NAMALWA (cell line): ENCODE measurements at regions not wholly inside any gene's neighbourhood (a gene's known extent, or its start where the extent isn't known, plus 50 kb on each side); places are given as distances from the start of the nearest gene placed in this dataset.

Experiments
- DNase-seq: peaks from one replicate; pipeline ENCODE4 v3.0.0-alpha.2; 2015; ENCODE audit warnings: low spot score

- no peak for DNase-seq
Observed at GRCh38 chr10:125513429-125514182, 169.4 kb downstream of the TEX36 start.

- DNase-seq: no peak
Observed at GRCh38 chr10:125510998-125511397, 172.0 kb downstream of the TEX36 start.

- no peak for DNase-seq
Observed at GRCh38 chr10:125505648-125506047, 177.3 kb downstream of the TEX36 start.

GRCh38 chr10:125502276-125502675, 180.7 kb downstream of the TEX36 start:
- DNase-seq: no peak

GRCh38 chr10:125495386-125495785, 187.6 kb downstream of the TEX36 start:
- no peak for DNase-seq

- no peak for DNase-seq
Observed at GRCh38 chr10:125494651-125495239, 188.2 kb downstream of the TEX36 start.

GRCh38 chr10:125491381-125491780, 191.6 kb downstream of the TEX36 start:
- DNase-seq: no peak

GRCh38 chr10:125489731-125490130, 193.2 kb downstream of the TEX36 start:
- DNase-seq: no peak

GRCh38 chr10:125485665-125486064, 197.3 kb downstream of the TEX36 start:
- no peak for DNase-seq

- no peak for DNase-seq
Observed at GRCh38 chr10:125484035-125484732, 198.8 kb downstream of the TEX36 start.

GRCh38 chr10:125482637-125483036, 200.3 kb downstream of the TEX36 start:
- no peak for DNase-seq

- DNase-seq: no peak
Observed at GRCh38 chr10:125482108-125482507, 200.9 kb downstream of the TEX36 start.

GRCh38 chr10:125479059-125479458, 203.9 kb downstream of the TEX36 start:
- DNase-seq: no peak

- no peak for DNase-seq
Observed at GRCh38 chr10:125475815-125476214, 207.1 kb downstream of the TEX36 start.

GRCh38 chr10:125473143-125473793, 209.7 kb downstream of the TEX36 start:
- no peak for DNase-seq

GRCh38 chr10:125472010-125472607, 210.9 kb downstream of the TEX36 start:
- no peak for DNase-seq

GRCh38 chr10:125468278-125468677, 214.7 kb downstream of the TEX36 start:
- no peak for DNase-seq

- DNase-seq: no peak
Observed at GRCh38 chr10:125466685-125467084, 216.3 kb downstream of the TEX36 start.

- DNase-seq: no peak
Observed at GRCh38 chr10:125462845-125463244, 220.1 kb downstream of the TEX36 start.

- DNase-seq: no peak
Observed at GRCh38 chr10:125460326-125460725, 222.6 kb downstream of the TEX36 start.

- no peak for DNase-seq
Observed at GRCh38 chr10:125457406-125457805, 225.6 kb downstream of the TEX36 start.

- no peak for DNase-seq
Observed at GRCh38 chr10:125455855-125456254, 227.1 kb downstream of the TEX36 start.
